H9 (cell line): ENCODE measurements at regions not wholly inside any gene's neighbourhood (a gene's known extent, or its start where the extent isn't known, plus 50 kb on each side); places are given as distances from the start of the nearest gene placed in this dataset.

Experiments
- DNase-seq: peaks from one replicate; pipeline ENCODE4 v3.0.0-alpha.2; 2017
- H2AFZ ChIP-seq: one replicate; pipeline ENCODE4 v1.6.1; 2013; ENCODE audit warnings: mild to moderate bottlenecking, low read length, control low read depth, moderate library complexity
- H2AK5ac ChIP-seq: 2 replicates; pipeline ENCODE4 v1.6.1; 2013; ENCODE audit warnings: low read length, control low read depth, mixed read lengths; ENCODE audit not compliant: insufficient read length
- H2BK120ac ChIP-seq: one replicate; pipeline ENCODE4 v1.6.1; 2013; ENCODE audit warnings: low read depth, mild to moderate bottlenecking, low read length, control low read depth, inconsistent platforms; ENCODE audit not compliant: poor library complexity, severe bottlenecking
- H2BK12ac ChIP-seq: 2 replicates; pipeline ENCODE4 v1.6.1; 2013; ENCODE audit warnings: low read length, control low read depth, mixed read lengths, low read depth; ENCODE audit not compliant: insufficient read length
- H2BK15ac ChIP-seq: 2 replicates; pipeline ENCODE4 v1.6.1; 2013; ENCODE audit warnings: low read depth, low read length, control low read depth
- H2BK20ac ChIP-seq: one replicate; pipeline ENCODE4 v1.6.1; 2013; ENCODE audit warnings: low read depth, mild to moderate bottlenecking, low read length, control low read depth, inconsistent platforms; ENCODE audit not compliant: poor library complexity, severe bottlenecking
- H2BK5ac ChIP-seq: 2 replicates; pipeline ENCODE4 v1.6.1; 2013; ENCODE audit warnings: low read length, control low read depth, mixed read lengths; ENCODE audit not compliant: insufficient read length
- H3K14ac ChIP-seq: 2 replicates; pipeline ENCODE4 v1.6.1; 2013; ENCODE audit warnings: low read length, control low read depth; ENCODE audit not compliant: insufficient read depth
- H3K18ac ChIP-seq: 2 replicates; pipeline ENCODE4 v1.6.1; 2013; ENCODE audit warnings: low read depth, mild to moderate bottlenecking, mixed read lengths, low read length, control low read depth; ENCODE audit not compliant: insufficient read length
- H3K23ac ChIP-seq: 2 replicates; pipeline ENCODE4 v1.6.1; 2013; ENCODE audit warnings: low read length, control low read depth, mixed read lengths, low read depth; ENCODE audit not compliant: insufficient read length
- H3K23me2 ChIP-seq: 2 replicates; pipeline ENCODE4 v1.6.1; 2013; ENCODE audit warnings: low read depth, mild to moderate bottlenecking, mixed read lengths, low read length, control low read depth; ENCODE audit not compliant: insufficient read length, poor library complexity, severe bottlenecking
- H3K27ac ChIP-seq: 2 replicates; pipeline ENCODE4 v1.5.1; 2013; ENCODE audit warnings: low read length, control low read depth, mixed read lengths, low read depth; ENCODE audit not compliant: insufficient read length
- H3K27me3 ChIP-seq: 2 replicates; pipeline ENCODE4 v1.6.1; 2013; ENCODE audit warnings: low read length, control low read depth, inconsistent platforms; ENCODE audit not compliant: insufficient read depth
- H3K4ac ChIP-seq: 2 replicates; pipeline ENCODE4 v1.6.1; 2013; ENCODE audit warnings: low read depth, mild to moderate bottlenecking, control low read depth, inconsistent platforms, low read length, moderate library complexity
- H3K4me1 ChIP-seq: 2 replicates; pipeline ENCODE4 v1.6.1; 2013; ENCODE audit warnings: low read length, control low read depth, inconsistent platforms; ENCODE audit not compliant: insufficient read depth
- H3K4me2 ChIP-seq: 2 replicates; pipeline ENCODE4 v1.6.1; 2013; ENCODE audit warnings: low read length, control low read depth, mixed read lengths; ENCODE audit not compliant: insufficient read length, insufficient read depth
- H3K56ac ChIP-seq: 2 replicates; pipeline ENCODE4 v1.6.1; 2013; ENCODE audit warnings: low read depth, mild to moderate bottlenecking, mixed read lengths, low read length, control low read depth; ENCODE audit not compliant: insufficient read length
- H3K79me1 ChIP-seq: 2 replicates; pipeline ENCODE4 v1.6.1; 2013; ENCODE audit warnings: low read depth, mild to moderate bottlenecking, moderate library complexity, low read length, control low read depth, inconsistent platforms; ENCODE audit not compliant: insufficient read depth, poor library complexity, severe bottlenecking
- H3K79me2 ChIP-seq: 2 replicates; pipeline ENCODE4 v1.6.1; 2013; ENCODE audit warnings: low read length, control low read depth, inconsistent platforms; ENCODE audit not compliant: insufficient read depth
- H3K9ac ChIP-seq: 2 replicates; pipeline ENCODE4 v1.6.1; 2013; ENCODE audit warnings: low read length, control low read depth, mixed read lengths; ENCODE audit not compliant: insufficient read length; ENCODE audit errors: extremely low read depth
- H3K9me3 ChIP-seq: one replicate; pipeline ENCODE4 v1.6.1; 2013; ENCODE audit warnings: low read depth, low read length, inconsistent platforms; ENCODE audit not compliant: control insufficient read depth
- H3T11ph ChIP-seq: one replicate; pipeline ENCODE4 v1.6.1; 2013; ENCODE audit warnings: mild to moderate bottlenecking, low read length, control low read depth, inconsistent platforms
- H4K20me1 ChIP-seq: one replicate; pipeline ENCODE4 v1.6.1; 2013; ENCODE audit not compliant: control insufficient read depth, insufficient read length, insufficient read depth
- H4K5ac ChIP-seq: 2 replicates; pipeline ENCODE4 v1.6.1; 2013; ENCODE audit warnings: low read depth, mild to moderate bottlenecking, mixed read lengths, low read length, control low read depth; ENCODE audit not compliant: insufficient read length
- H4K8ac ChIP-seq: replicated peaks from 2 replicates; pipeline ENCODE4 v1.6.1; 2013; ENCODE audit warnings: low read length, control low read depth, mixed read lengths, low read depth; ENCODE audit not compliant: insufficient read length
- H4K91ac ChIP-seq: 2 replicates; pipeline ENCODE4 v1.6.1; 2013; ENCODE audit warnings: low read depth, mild to moderate bottlenecking, moderate library complexity, mixed read lengths, low read length, control low read depth; ENCODE audit not compliant: insufficient read length
- H3K27ac Mint-ChIP-seq, 3 experiments: 2 replicates in 2 of 3; 3 replicates in 1 of 3; pipeline ENCODE4 v1.8.0; 2020 to 2021; ENCODE audit warnings: mixed read lengths in 3 of 3, mild to moderate bottlenecking in 1 of 3, moderate library complexity in 1 of 3
- H3K27me3 Mint-ChIP-seq: 2 replicates; pipeline ENCODE4 v1.8.0; 2021; ENCODE audit warnings: low read depth, mild to moderate bottlenecking, moderate library complexity, mixed read lengths
- H3K36me3 Mint-ChIP-seq, 3 experiments: 2 replicates in 2 of 3; 3 replicates in 1 of 3; pipeline ENCODE4 v1.8.0; 2020 to 2021; ENCODE audit warnings: low read depth in 3 of 3, mixed read lengths in 3 of 3; ENCODE audit not compliant: insufficient read depth in 1 of 3
- H3K4me1 Mint-ChIP-seq, 2 experiments: 2 replicates each; pipeline ENCODE4 v1.8.0; 2020; ENCODE audit warnings: mixed read lengths in 2 of 2
- H3K4me3 Mint-ChIP-seq, 2 experiments: 2 replicates in 1 of 2; 3 replicates in 1 of 2; pipeline ENCODE4 v1.8.0; 2020 to 2021; ENCODE audit warnings: mild to moderate bottlenecking in 2 of 2, mixed read lengths in 2 of 2, moderate library complexity in 1 of 2
- H3K9me3 Mint-ChIP-seq, 2 experiments: 2 replicates in 1 of 2; 3 replicates in 1 of 2; pipeline ENCODE4 v1.8.0; 2020; ENCODE audit warnings: mild to moderate bottlenecking in 2 of 2, mixed read lengths in 2 of 2, moderate library complexity in 1 of 2
- CTCF ChIP-seq: fragments of 200-600 bp; sonication (generic); conservative IDR thresholded peaks from 3 replicates; pipeline ENCODE4 v1.8.0; 2021; ENCODE audit warnings: antibody characterized with exemption, mild to moderate bottlenecking
- WGBS: extraction: QIAGEN DNeasy Blood & Tissue Kit; methylation state at CpG from one replicate; pipeline ENCODE4 v1.1.7; 2013; ENCODE audit warnings: missing lambda C conversion rate, low lambda C conversion rate, mixed read lengths; ENCODE audit not compliant: insufficient read length; ENCODE audit errors: extremely low coverage; 5-methylcytosine and 5-hydroxymethylcytosine counted together

GRCh38 chr14:76591266-76591665 is 170.0 kb upstream of the VASH1 start:
- H3K36me3 Mint-ChIP-seq: no peaks in the 10 kb centered on the region; a peak in 1 of 7 replicates
- Histone ChIP-seq H3K27me3 (no peaks in the 10 kb centered on the region), H3K4me2 (no peak overlapping the region), H4K91ac (no peak overlapping the region), H3K9me3 (no peaks in the 10 kb centered on the region), H2BK120ac (no peak overlapping the region), H3T11ph (no peak overlapping the region), H3K27ac (no peak overlapping the region), H3K79me1 (no peaks in the 10 kb centered on the region), H3K4me1 (no peaks in the 10 kb centered on the region), H3K18ac (no peak overlapping the region), H3K9ac (no peak overlapping the region), H2AFZ (no peak overlapping the region), H3K14ac (no peak overlapping the region), H3K23me2 (no peaks in the 10 kb centered on the region), H3K79me2 (no peaks in the 10 kb centered on the region), H3K4ac (no peak overlapping the region), H2BK12ac (no peak overlapping the region), H4K8ac (no peak overlapping the region), H3K56ac (no peak overlapping the region), H2BK15ac (no peak overlapping the region), H3K23ac (no peak overlapping the region), H2BK5ac (no peak overlapping the region), H4K20me1 (no peaks in the 10 kb centered on the region), H2BK20ac (no peak overlapping the region), H2AK5ac (no peak overlapping the region), H4K5ac (no peak overlapping the region)
- no peaks in the 10 kb centered on the region for H3K27me3 Mint-ChIP-seq
- peaks cover 8 to 9% of the 10 kb centered on the region in 2 experiments for H3K4me1 Mint-ChIP-seq
- 0 out of 5 replicates have a peak, but pooled peaks cover 0 to 2% of the 10 kb centered on the region in 2 experiments for H3K9me3 Mint-ChIP-seq
- DNase-seq: no peak
- WGBS: no CpG with 5 or more reads among the region's 10 CpGs
- no peak for TF ChIP-seq CTCF
- H3K27ac Mint-ChIP-seq: peak overlapping the region in 2 of 3 experiments; percentile 23 to 29; a peak in 2 of 7 replicates
- no peak overlapping the region for H3K4me3 Mint-ChIP-seq
